ENCODE measurements at regions not wholly inside any gene's neighbourhood (a gene's known extent, or its start where the extent isn't known, plus 50 kb on each side); places are given as distances from the start of the nearest gene placed in this dataset.

DNA sequence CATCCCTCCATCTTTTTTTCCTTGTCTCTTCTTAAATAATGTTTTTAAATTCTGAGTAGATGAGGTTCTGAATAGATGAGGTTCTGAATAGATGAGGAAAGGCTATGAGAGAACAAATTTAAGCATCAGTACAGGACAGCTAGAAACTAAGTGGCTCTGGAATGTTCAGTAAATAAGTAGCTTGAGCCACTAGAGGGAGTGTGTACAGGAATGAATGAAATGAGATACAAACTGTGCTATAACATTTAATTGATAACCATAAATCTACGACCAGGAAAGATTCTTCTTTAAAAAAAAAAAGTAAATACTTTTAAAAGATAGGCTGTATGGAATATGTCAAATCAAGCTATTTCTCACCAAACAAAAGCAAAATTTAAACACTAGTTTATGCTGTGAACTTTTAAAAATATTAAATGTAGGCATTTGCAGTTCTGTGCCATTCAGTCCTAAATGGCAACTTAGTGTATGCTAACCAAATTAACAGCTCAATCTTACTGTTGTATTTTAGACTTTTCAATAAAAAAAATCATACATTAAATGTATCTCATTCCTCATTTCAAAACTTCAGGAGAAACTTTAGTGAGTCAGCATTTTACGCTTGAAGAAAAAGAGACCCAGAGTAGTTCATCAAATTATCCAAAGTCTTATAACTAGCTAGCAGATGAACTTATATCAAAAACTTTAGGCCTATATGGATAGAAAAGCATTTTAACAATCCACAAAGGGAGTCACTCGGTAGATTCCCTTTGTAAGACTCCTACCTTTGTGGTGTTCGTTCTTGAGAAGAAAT, 70.4 kb upstream of the SNX2 start:
- TF ChIP-seq CTCF (conservative IDR thresholded peaks at IDR 0.05) = peak; percentile 81
- no peak for TF ChIP-seq ZFX (IDR thresholded peaks at IDR 0.05)
